ENCODE measurements at regions not wholly inside any gene's neighbourhood (a gene's known extent, or its start where the extent isn't known, plus 50 kb on each side); places are given as distances from the start of the nearest gene placed in this dataset.

DNA sequence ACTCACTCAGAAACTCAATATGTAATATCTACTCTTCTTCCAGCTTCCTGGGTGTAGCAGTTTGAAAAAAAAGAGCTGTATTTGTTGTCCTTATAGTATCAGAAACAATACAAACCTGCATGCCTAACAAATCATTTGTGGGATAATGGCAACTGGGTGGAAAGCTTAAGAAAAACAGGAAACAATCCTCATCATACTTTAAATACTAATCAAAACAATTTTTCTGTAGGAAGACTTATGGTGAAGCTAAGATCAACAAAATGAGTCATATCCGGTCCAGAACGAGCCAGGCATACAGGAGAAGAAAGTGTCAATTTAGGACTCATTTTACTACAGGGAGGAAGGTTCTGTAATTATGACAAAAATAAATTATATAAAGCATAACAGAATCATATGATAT lies 181.8 kb upstream of the ADGRL4 start:
- H3K27me3 ChIP-seq (replicated peaks; ENCODE audit: control insufficient read depth, insufficient read depth, low read length), result no peaks in the 10 kb centered on the region
- TF ChIP-seq, protein P1, sequence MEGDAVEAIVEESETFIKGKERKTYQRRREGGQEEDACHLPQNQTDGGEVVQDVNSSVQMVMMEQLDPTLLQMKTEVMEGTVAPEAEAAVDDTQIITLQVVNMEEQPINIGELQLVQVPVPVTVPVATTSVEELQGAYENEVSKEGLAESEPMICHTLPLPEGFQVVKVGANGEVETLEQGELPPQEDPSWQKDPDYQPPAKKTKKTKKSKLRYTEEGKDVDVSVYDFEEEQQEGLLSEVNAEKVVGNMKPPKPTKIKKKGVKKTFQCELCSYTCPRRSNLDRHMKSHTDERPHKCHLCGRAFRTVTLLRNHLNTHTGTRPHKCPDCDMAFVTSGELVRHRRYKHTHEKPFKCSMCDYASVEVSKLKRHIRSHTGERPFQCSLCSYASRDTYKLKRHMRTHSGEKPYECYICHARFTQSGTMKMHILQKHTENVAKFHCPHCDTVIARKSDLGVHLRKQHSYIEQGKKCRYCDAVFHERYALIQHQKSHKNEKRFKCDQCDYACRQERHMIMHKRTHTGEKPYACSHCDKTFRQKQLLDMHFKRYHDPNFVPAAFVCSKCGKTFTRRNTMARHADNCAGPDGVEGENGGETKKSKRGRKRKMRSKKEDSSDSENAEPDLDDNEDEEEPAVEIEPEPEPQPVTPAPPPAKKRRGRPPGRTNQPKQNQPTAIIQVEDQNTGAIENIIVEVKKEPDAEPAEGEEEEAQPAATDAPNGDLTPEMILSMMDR (IDR thresholded peaks at IDR 0.05; ENCODE audit: insufficient read depth, low read length, poor library complexity, severe bottlenecking), result no peak
- peak; percentile 9 for DNase-seq (ENCODE audit: extremely low read depth, insufficient read length)
- no peaks in the 10 kb centered on the region for H3K36me3 ChIP-seq (ENCODE audit: control insufficient read depth, insufficient read depth, low read length)
- H3K4me3 ChIP-seq (replicated peaks; ENCODE audit: low read depth, low read length), result no peak overlapping the region

DNA sequence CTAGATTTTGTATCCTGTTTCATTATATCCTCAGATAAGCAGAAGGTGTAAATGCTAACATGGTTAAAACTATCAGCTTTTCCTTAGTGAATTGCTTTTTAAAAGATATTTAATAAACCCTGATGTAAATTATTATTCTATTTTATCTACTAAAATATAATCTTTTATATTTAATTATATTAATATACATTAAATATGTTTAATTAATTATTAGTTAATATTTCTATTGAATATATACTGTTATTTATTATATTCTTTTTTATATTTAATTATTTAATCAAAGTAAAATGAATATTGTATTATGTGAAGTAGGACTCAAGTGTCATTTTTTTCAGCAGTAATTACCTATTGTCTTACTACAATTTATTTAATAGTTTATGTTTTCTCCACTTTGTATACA lies 179.7 kb upstream of the ADGRL4 start:
- DNase-seq (ENCODE audit: extremely low read depth, insufficient read length), result no peak
- Histone ChIP-seq H3K27me3 (replicated peaks; ENCODE audit: control insufficient read depth, insufficient read depth, low read length) (no peaks in the 10 kb centered on the region), H3K36me3 (ENCODE audit: control insufficient read depth, insufficient read depth, low read length) (no peaks in the 10 kb centered on the region), H3K4me3 (replicated peaks; ENCODE audit: low read depth, low read length) (no peak overlapping the region)
- TF ChIP-seq, protein P1 (IDR thresholded peaks at IDR 0.05; ENCODE audit: insufficient read depth, low read length, poor library complexity, severe bottlenecking), result no peak

DNA sequence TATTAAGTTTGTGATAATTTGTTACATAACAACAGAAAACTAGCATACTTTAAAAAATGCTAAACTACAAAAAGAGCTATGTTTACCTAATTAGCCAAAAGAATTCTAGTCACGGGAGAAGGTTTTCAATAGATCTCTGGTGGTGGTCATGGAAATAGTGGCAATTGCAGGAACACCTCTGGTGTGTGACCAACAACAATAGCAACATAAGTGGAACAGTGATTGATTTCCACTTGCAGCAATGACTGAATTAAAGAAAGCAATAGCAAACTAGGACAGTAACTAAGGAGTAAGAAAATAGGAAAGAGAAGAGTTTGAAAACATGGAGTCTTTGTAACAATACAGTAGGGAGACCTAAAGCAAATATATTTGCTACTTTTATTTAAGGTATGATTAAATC lies 171.3 kb upstream of the ADGRL4 start:
- Histone ChIP-seq H3K36me3 (ENCODE audit: control insufficient read depth, insufficient read depth, low read length) (no peaks in the 10 kb centered on the region), H3K27me3 (replicated peaks; ENCODE audit: control insufficient read depth, insufficient read depth, low read length) (no peaks in the 10 kb centered on the region), H3K4me3 (replicated peaks; ENCODE audit: low read depth, low read length) (no peak overlapping the region)
- TF ChIP-seq, protein P1 (IDR thresholded peaks at IDR 0.05; ENCODE audit: insufficient read depth, low read length, poor library complexity, severe bottlenecking), result no peak
- DNase-seq (ENCODE audit: extremely low read depth, insufficient read length), result no peak

DNA sequence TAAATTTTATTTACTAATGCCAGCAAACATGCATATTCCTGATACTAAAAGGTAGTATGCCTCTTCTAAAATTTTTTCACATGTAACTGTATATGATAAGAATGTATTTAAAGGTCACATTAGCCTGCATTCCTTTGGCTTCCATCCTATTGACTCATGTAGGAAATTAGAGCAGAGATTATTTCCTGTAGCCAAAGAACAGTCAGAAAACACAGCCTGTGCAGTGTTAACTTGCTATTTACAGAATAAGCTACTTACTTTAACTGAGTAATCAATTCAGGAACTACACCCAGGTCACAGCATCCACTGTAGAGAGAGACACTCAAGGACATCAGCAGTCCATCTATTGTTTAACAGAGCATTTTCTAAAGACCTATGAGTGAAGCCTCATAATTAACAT lies 154.5 kb upstream of the ADGRL4 start:
- TF ChIP-seq, protein P1 (IDR thresholded peaks at IDR 0.05; ENCODE audit: insufficient read depth, low read length, poor library complexity, severe bottlenecking), result no peak
- DNase-seq (ENCODE audit: extremely low read depth, insufficient read length), result no peak
- no peaks in the 10 kb centered on the region for H3K27me3 ChIP-seq (replicated peaks; ENCODE audit: control insufficient read depth, insufficient read depth, low read length)
- H3K36me3 ChIP-seq (ENCODE audit: control insufficient read depth, insufficient read depth, low read length), result no peaks in the 10 kb centered on the region
- no peak overlapping the region for H3K4me3 ChIP-seq (replicated peaks; ENCODE audit: low read depth, low read length)

DNA sequence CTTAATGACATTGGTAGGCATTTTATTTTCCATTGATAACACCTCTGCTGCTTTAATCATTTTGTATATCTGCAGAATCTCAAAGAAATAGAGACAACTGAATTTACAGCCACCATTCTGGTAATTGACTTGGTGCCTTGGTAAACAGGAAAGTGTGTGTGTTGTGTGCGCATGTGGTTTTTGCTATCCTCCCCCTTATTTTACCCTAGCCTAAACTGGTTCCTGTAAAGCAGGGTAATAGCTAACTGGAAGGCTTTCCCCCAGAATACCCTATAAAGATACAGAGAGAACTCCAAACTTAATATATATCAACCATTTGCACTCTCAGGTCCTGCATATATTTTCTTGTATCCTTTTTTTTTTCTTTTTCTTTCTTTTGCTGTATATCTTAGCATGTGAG lies 149.5 kb upstream of the ADGRL4 start:
- Histone ChIP-seq H3K36me3 (ENCODE audit: control insufficient read depth, insufficient read depth, low read length) (no peaks in the 10 kb centered on the region), H3K27me3 (replicated peaks; ENCODE audit: control insufficient read depth, insufficient read depth, low read length) (no peaks in the 10 kb centered on the region), H3K4me3 (replicated peaks; ENCODE audit: low read depth, low read length) (no peak overlapping the region)
- no peak for DNase-seq (ENCODE audit: extremely low read depth, insufficient read length)
- TF ChIP-seq, protein P1 (IDR thresholded peaks at IDR 0.05; ENCODE audit: insufficient read depth, low read length, poor library complexity, severe bottlenecking), result no peak

Measured in GM06990 (cell line).